ENCODE measurements at regions not wholly inside any gene's neighbourhood (a gene's known extent, or its start where the extent isn't known, plus 50 kb on each side); places are given as distances from the start of the nearest gene placed in this dataset.

GRCh38 chr4:35734381-35735098 is 509.8 kb downstream of the ARAP2 start:
- DNase-seq: no peak
- Histone ChIP-seq H3K36me3 (ENCODE audit: control insufficient read depth in 3 of 3, insufficient read depth in 2 of 3, low read depth in 1 of 3, low read length in 3 of 3) (no peaks in the 10 kb centered on the region), H3K27me3 (ENCODE audit: control insufficient read depth in 3 of 3, insufficient read depth in 3 of 3, low read length in 3 of 3) (no peaks in the 10 kb centered on the region), H3K4me1 (ENCODE audit: control insufficient read depth in 3 of 3, insufficient read depth in 2 of 3, low read depth in 1 of 3, low read length in 2 of 3) (no peaks in the 10 kb centered on the region), H3K9me3 (ENCODE audit: control insufficient read depth in 2 of 2, insufficient read depth in 1 of 2, low read depth in 1 of 2, low read length in 1 of 2) (no peaks in the 10 kb centered on the region), H3K27ac (ENCODE audit: low read depth in 1 of 3, low read length in 2 of 3) (no peak overlapping the region), H3K4me3 (ENCODE audit: low read depth in 1 of 3, low read length in 3 of 3) (no peak overlapping the region)
- 56 to 65% (median 60%) methylated on average over 3 of the region's 3 CpGs for WGBS, 3 donors
- FAIRE-seq: no peak

GRCh38 chr4:35739308-35739707 is 505.0 kb downstream of the ARAP2 start:
- no peak overlapping the region for H3K4me3 ChIP-seq (ENCODE audit: low read depth in 1 of 3, low read length in 3 of 3)
- DNase-seq (no peak), FAIRE-seq (no peak)
- no peaks in the 10 kb centered on the region for H3K36me3 ChIP-seq (ENCODE audit: control insufficient read depth in 3 of 3, insufficient read depth in 2 of 3, low read depth in 1 of 3, low read length in 3 of 3)
- H3K9me3 ChIP-seq (ENCODE audit: control insufficient read depth in 2 of 2, insufficient read depth in 1 of 2, low read depth in 1 of 2, low read length in 1 of 2): peaks cover 0 to 18% of the 10 kb centered on the region in 2 donors
- no peak overlapping the region for H3K27ac ChIP-seq (ENCODE audit: low read depth in 1 of 3, low read length in 2 of 3)
- H3K27me3 ChIP-seq (ENCODE audit: control insufficient read depth in 3 of 3, insufficient read depth in 3 of 3, low read length in 3 of 3): no peaks in the 10 kb centered on the region
- 53 to 64% (median 60%) methylated on average over 3 of the region's 3 CpGs for WGBS, 3 donors
- H3K4me1 ChIP-seq (ENCODE audit: control insufficient read depth in 3 of 3, insufficient read depth in 2 of 3, low read depth in 1 of 3, low read length in 2 of 3): no peaks in the 10 kb centered on the region

GRCh38 chr4:35754047-35754446 is 490.3 kb downstream of the ARAP2 start:
- Histone ChIP-seq H3K27me3 (ENCODE audit: control insufficient read depth in 3 of 3, insufficient read depth in 3 of 3, low read length in 3 of 3) (no peaks in the 10 kb centered on the region), H3K9me3 (ENCODE audit: control insufficient read depth in 2 of 2, insufficient read depth in 1 of 2, low read depth in 1 of 2, low read length in 1 of 2) (peaks cover 0 to 3% of the 10 kb centered on the region in 2 donors), H3K36me3 (ENCODE audit: control insufficient read depth in 3 of 3, insufficient read depth in 2 of 3, low read depth in 1 of 3, low read length in 3 of 3) (no peaks in the 10 kb centered on the region), H3K4me3 (ENCODE audit: low read depth in 1 of 3, low read length in 3 of 3) (no peak overlapping the region), H3K4me1 (ENCODE audit: control insufficient read depth in 3 of 3, insufficient read depth in 2 of 3, low read depth in 1 of 3, low read length in 2 of 3) (no peaks in the 10 kb centered on the region), H3K27ac (ENCODE audit: low read depth in 1 of 3, low read length in 2 of 3) (no peak overlapping the region)
- no peak for FAIRE-seq
- DNase-seq: no peak

GRCh38 chr4:35757836-35758235 is 486.5 kb downstream of the ARAP2 start:
- Histone ChIP-seq H3K4me1 (ENCODE audit: control insufficient read depth in 3 of 3, insufficient read depth in 2 of 3, low read depth in 1 of 3, low read length in 2 of 3) (no peaks in the 10 kb centered on the region), H3K27ac (ENCODE audit: low read depth in 1 of 3, low read length in 2 of 3) (no peak overlapping the region), H3K4me3 (ENCODE audit: low read depth in 1 of 3, low read length in 3 of 3) (no peak overlapping the region), H3K36me3 (ENCODE audit: control insufficient read depth in 3 of 3, insufficient read depth in 2 of 3, low read depth in 1 of 3, low read length in 3 of 3) (no peaks in the 10 kb centered on the region), H3K9me3 (ENCODE audit: control insufficient read depth in 2 of 2, insufficient read depth in 1 of 2, low read depth in 1 of 2, low read length in 1 of 2) (peaks cover 0 to 3% of the 10 kb centered on the region in 2 donors), H3K27me3 (ENCODE audit: control insufficient read depth in 3 of 3, insufficient read depth in 3 of 3, low read length in 3 of 3) (no peaks in the 10 kb centered on the region)
- 69 to 80% (median 74%) methylated on average over 1 of the region's 1 CpG for WGBS, 3 donors
- no peak for DNase-seq
- FAIRE-seq: no peak

- no peaks in the 10 kb centered on the region for H3K4me1 ChIP-seq (ENCODE audit: control insufficient read depth in 3 of 3, insufficient read depth in 2 of 3, low read depth in 1 of 3, low read length in 2 of 3)
- FAIRE-seq: no peak
- H3K36me3 ChIP-seq (ENCODE audit: control insufficient read depth in 3 of 3, insufficient read depth in 2 of 3, low read depth in 1 of 3, low read length in 3 of 3): no peaks in the 10 kb centered on the region
- H3K4me3 ChIP-seq (ENCODE audit: low read depth in 1 of 3, low read length in 3 of 3): no peak overlapping the region
- peaks cover 0 to 3% of the 10 kb centered on the region in 2 donors for H3K9me3 ChIP-seq (ENCODE audit: control insufficient read depth in 2 of 2, insufficient read depth in 1 of 2, low read depth in 1 of 2, low read length in 1 of 2)
- WGBS, 3 donors: 57 to 61% (median 59%) methylated on average over 4 of the region's 4 CpGs
- H3K27ac ChIP-seq (ENCODE audit: low read depth in 1 of 3, low read length in 2 of 3): no peak overlapping the region
- no peak for DNase-seq
- no peaks in the 10 kb centered on the region for H3K27me3 ChIP-seq (ENCODE audit: control insufficient read depth in 3 of 3, insufficient read depth in 3 of 3, low read length in 3 of 3)
Measured at GRCh38 chr4:35760807-35761206, 483.5 kb downstream of the ARAP2 start.

- Histone ChIP-seq H3K27ac (ENCODE audit: low read depth in 1 of 3, low read length in 2 of 3) (no peak overlapping the region), H3K4me1 (ENCODE audit: control insufficient read depth in 3 of 3, insufficient read depth in 2 of 3, low read depth in 1 of 3, low read length in 2 of 3) (no peaks in the 10 kb centered on the region), H3K27me3 (ENCODE audit: control insufficient read depth in 3 of 3, insufficient read depth in 3 of 3, low read length in 3 of 3) (no peaks in the 10 kb centered on the region), H3K9me3 (ENCODE audit: control insufficient read depth in 2 of 2, insufficient read depth in 1 of 2, low read depth in 1 of 2, low read length in 1 of 2) (no peaks in the 10 kb centered on the region), H3K36me3 (ENCODE audit: control insufficient read depth in 3 of 3, insufficient read depth in 2 of 3, low read depth in 1 of 3, low read length in 3 of 3) (no peaks in the 10 kb centered on the region), H3K4me3 (ENCODE audit: low read depth in 1 of 3, low read length in 3 of 3) (no peak overlapping the region)
- DNase-seq (no peak), FAIRE-seq (no peak)
- 79 to 82% (median 81%) methylated on average over 2 of the region's 2 CpGs for WGBS, 3 donors
Measured at GRCh38 chr4:35771571-35771970, 472.7 kb downstream of the ARAP2 start.

- Histone ChIP-seq H3K4me1 (ENCODE audit: control insufficient read depth in 3 of 3, insufficient read depth in 2 of 3, low read depth in 1 of 3, low read length in 2 of 3) (no peaks in the 10 kb centered on the region), H3K9me3 (ENCODE audit: control insufficient read depth in 2 of 2, insufficient read depth in 1 of 2, low read depth in 1 of 2, low read length in 1 of 2) (no peaks in the 10 kb centered on the region), H3K4me3 (ENCODE audit: low read depth in 1 of 3, low read length in 3 of 3) (no peak overlapping the region), H3K36me3 (ENCODE audit: control insufficient read depth in 3 of 3, insufficient read depth in 2 of 3, low read depth in 1 of 3, low read length in 3 of 3) (no peaks in the 10 kb centered on the region), H3K27me3 (ENCODE audit: control insufficient read depth in 3 of 3, insufficient read depth in 3 of 3, low read length in 3 of 3) (no peaks in the 10 kb centered on the region), H3K27ac (ENCODE audit: low read depth in 1 of 3, low read length in 2 of 3) (no peak overlapping the region)
- 87 to 94% (median 93%) methylated on average over 2 of the region's 2 CpGs for WGBS, 3 donors
- no peak for DNase-seq
- no peak for FAIRE-seq
Measured at GRCh38 chr4:35772291-35772690, 472.0 kb downstream of the ARAP2 start.

- Histone ChIP-seq H3K4me1 (ENCODE audit: control insufficient read depth in 3 of 3, insufficient read depth in 2 of 3, low read depth in 1 of 3, low read length in 2 of 3) (no peaks in the 10 kb centered on the region), H3K9me3 (ENCODE audit: control insufficient read depth in 2 of 2, insufficient read depth in 1 of 2, low read depth in 1 of 2, low read length in 1 of 2) (no peaks in the 10 kb centered on the region), H3K27ac (ENCODE audit: low read depth in 1 of 3, low read length in 2 of 3) (no peak overlapping the region), H3K4me3 (ENCODE audit: low read depth in 1 of 3, low read length in 3 of 3) (no peak overlapping the region), H3K27me3 (ENCODE audit: control insufficient read depth in 3 of 3, insufficient read depth in 3 of 3, low read length in 3 of 3) (no peaks in the 10 kb centered on the region), H3K36me3 (ENCODE audit: control insufficient read depth in 3 of 3, insufficient read depth in 2 of 3, low read depth in 1 of 3, low read length in 3 of 3) (no peaks in the 10 kb centered on the region)
- DNase-seq (no peak), FAIRE-seq (no peak)
- 5 to 22% (median 7%) methylated on average over 1 of the region's 1 CpG for WGBS, 3 donors
Measured at GRCh38 chr4:35789899-35790574, 454.3 kb downstream of the ARAP2 start.

All from small intestine (tissue), 7 donors.